SU-DHL-6 (cell line): ENCODE measurements at regions not wholly inside any gene's neighbourhood (a gene's known extent, or its start where the extent isn't known, plus 50 kb on each side); places are given as distances from the start of the nearest gene placed in this dataset.

ENCODE experiments used
- EZH2phosphoT487 ChIP-seq: fragments of 200-600 bp; sonication (generic), shearing (Covaris generic); conservative IDR thresholded peaks from 2 replicates; pipeline ENCODE4 v1.6.1; 2018; ENCODE audit warnings: mild to moderate bottlenecking, antibody characterized with exemption, low read length, moderate library complexity, mixed read lengths
- TF ChIP-seq, protein P1 (sequence below): fragments of 200-600 bp; sonication (generic); IDR thresholded peaks from one replicate; pipeline ENCODE4 v1.5.1; 2017; ENCODE audit warnings: antibody characterized with exemption, mild to moderate bottlenecking, low read length, moderate library complexity; ENCODE audit not compliant: insufficient read depth, poor library complexity, severe bottlenecking

- TF ChIP-seq, protein P1, sequence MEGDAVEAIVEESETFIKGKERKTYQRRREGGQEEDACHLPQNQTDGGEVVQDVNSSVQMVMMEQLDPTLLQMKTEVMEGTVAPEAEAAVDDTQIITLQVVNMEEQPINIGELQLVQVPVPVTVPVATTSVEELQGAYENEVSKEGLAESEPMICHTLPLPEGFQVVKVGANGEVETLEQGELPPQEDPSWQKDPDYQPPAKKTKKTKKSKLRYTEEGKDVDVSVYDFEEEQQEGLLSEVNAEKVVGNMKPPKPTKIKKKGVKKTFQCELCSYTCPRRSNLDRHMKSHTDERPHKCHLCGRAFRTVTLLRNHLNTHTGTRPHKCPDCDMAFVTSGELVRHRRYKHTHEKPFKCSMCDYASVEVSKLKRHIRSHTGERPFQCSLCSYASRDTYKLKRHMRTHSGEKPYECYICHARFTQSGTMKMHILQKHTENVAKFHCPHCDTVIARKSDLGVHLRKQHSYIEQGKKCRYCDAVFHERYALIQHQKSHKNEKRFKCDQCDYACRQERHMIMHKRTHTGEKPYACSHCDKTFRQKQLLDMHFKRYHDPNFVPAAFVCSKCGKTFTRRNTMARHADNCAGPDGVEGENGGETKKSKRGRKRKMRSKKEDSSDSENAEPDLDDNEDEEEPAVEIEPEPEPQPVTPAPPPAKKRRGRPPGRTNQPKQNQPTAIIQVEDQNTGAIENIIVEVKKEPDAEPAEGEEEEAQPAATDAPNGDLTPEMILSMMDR: no peak
- TF ChIP-seq EZH2phosphoT487: no peak
Measured at GRCh38 chr4:26086621-26087441, 172.8 kb downstream of the SMIM20 start.
